Progenitor cell of endocrine pancreas (in vitro differentiated cells): ENCODE measurements at regions not wholly inside any gene's neighbourhood (a gene's known extent, or its start where the extent isn't known, plus 50 kb on each side); places are given as distances from the start of the nearest gene placed in this dataset.
A peak's percentile ranks its signal among the peaks of the same experiment; 100 is the strongest.

ENCODE experiments used
- DNase-seq: peaks from one replicate; pipeline ENCODE4 v3.0.0; 2021; ENCODE audit warnings: low spot score; ENCODE audit not compliant: unreplicated experiment
- H3K27ac Mint-ChIP-seq: 2 replicates; pipeline ENCODE4 v1.8.0; 2021; ENCODE audit warnings: mild to moderate bottlenecking, moderate library complexity, mixed read lengths
- H3K27me3 Mint-ChIP-seq: 2 replicates; pipeline ENCODE4 v1.8.0; 2021; ENCODE audit warnings: mixed read lengths
- H3K36me3 Mint-ChIP-seq: 2 replicates; pipeline ENCODE4 v1.8.0; 2022; ENCODE audit warnings: mixed read lengths; ENCODE audit not compliant: insufficient read depth
- H3K4me1 Mint-ChIP-seq: 2 replicates; pipeline ENCODE4 v1.8.0; 2021; ENCODE audit warnings: low read depth, mixed read lengths
- H3K4me3 Mint-ChIP-seq: 2 replicates; pipeline ENCODE4 v1.8.0; 2021; ENCODE audit warnings: low read depth, mild to moderate bottlenecking, moderate library complexity, mixed read lengths
- H3K9me3 Mint-ChIP-seq: 2 replicates; pipeline ENCODE4 v1.8.0; 2021; ENCODE audit warnings: low read depth, mixed read lengths
- CTCF ChIP-seq: fragments of 200-600 bp; sonication (generic); IDR thresholded peaks from one replicate; pipeline ENCODE4 v1.5.0; 2021; ENCODE audit warnings: antibody characterized with exemption, mild to moderate bottlenecking; ENCODE audit not compliant: unreplicated experiment

- TF ChIP-seq CTCF = no peak
- Mint-ChIP-seq H3K4me1 (no peaks in the 10 kb centered on the region), H3K9me3 (peaks cover 3% of the 10 kb centered on the region), H3K36me3 (no peaks in the 10 kb centered on the region), H3K27me3 (no peaks in the 10 kb centered on the region), H3K27ac (no peak overlapping the region), H3K4me3 (no peak overlapping the region)
- DNase-seq = no peak
Measured at GRCh38 chr7:22594020-22594419, 94.0 kb upstream of the STEAP1B start.

GRCh38 chr7:22591271-22591670 is 91.3 kb upstream of the STEAP1B start:
- TF ChIP-seq CTCF = no peak
- Mint-ChIP-seq H3K9me3 (peaks cover 3% of the 10 kb centered on the region), H3K27me3 (no peaks in the 10 kb centered on the region), H3K4me3 (no peak overlapping the region), H3K4me1 (peaks cover 5% of the 10 kb centered on the region), H3K27ac (no peak overlapping the region), H3K36me3 (no peaks in the 10 kb centered on the region)
- no peak for DNase-seq

GRCh38 chr7:22589641-22590201 is 89.7 kb upstream of the STEAP1B start:
- Mint-ChIP-seq H3K4me3 (no peak overlapping the region), H3K36me3 (no peaks in the 10 kb centered on the region), H3K9me3 (peaks cover 2% of the 10 kb centered on the region), H3K27ac (no peak overlapping the region), H3K4me1 (peaks cover 7% of the 10 kb centered on the region), H3K27me3 (no peaks in the 10 kb centered on the region)
- no peak for TF ChIP-seq CTCF
- DNase-seq = no peak

GRCh38 chr7:22588351-22588750 is 88.4 kb upstream of the STEAP1B start:
- no peak for DNase-seq
- TF ChIP-seq CTCF = no peak
- no peak overlapping the region for H3K27ac Mint-ChIP-seq
- H3K27me3 Mint-ChIP-seq = no peaks in the 10 kb centered on the region
- peaks cover 11% of the 10 kb centered on the region for H3K4me1 Mint-ChIP-seq
- H3K36me3 Mint-ChIP-seq = no peaks in the 10 kb centered on the region
- no peaks in the 10 kb centered on the region for H3K9me3 Mint-ChIP-seq
- H3K4me3 Mint-ChIP-seq = no peak overlapping the region

GRCh38 chr7:22587322-22587721 is 87.3 kb upstream of the STEAP1B start:
- H3K9me3 Mint-ChIP-seq = no peaks in the 10 kb centered on the region
- H3K36me3 Mint-ChIP-seq = no peaks in the 10 kb centered on the region
- no peak overlapping the region for H3K4me3 Mint-ChIP-seq
- no peak for DNase-seq
- H3K27me3 Mint-ChIP-seq = no peaks in the 10 kb centered on the region
- H3K27ac Mint-ChIP-seq = peak overlapping the region; percentile 45
- no peak for TF ChIP-seq CTCF
- peaks cover 16% of the 10 kb centered on the region for H3K4me1 Mint-ChIP-seq
